ENCODE measurements at regions not wholly inside any gene's neighbourhood (a gene's known extent, or its start where the extent isn't known, plus 50 kb on each side); places are given as distances from the start of the nearest gene placed in this dataset.

GRCh38 chr10:3911713-3912442, 126.9 kb upstream of the KLF6 start:
- ChIA-PET POLR2A (interaction anchor here (1.0 kb wide), 1 partner anchor 8 kb away, joined by 3 read pairs; no protein-coding TSS in a partner anchor), CTCF (interaction anchor here (0.6 kb wide), 1 partner anchor 133 kb away, joined by 3 read pairs; no protein-coding TSS in a partner anchor)
- no peak for DNase-seq (ENCODE audit: low read depth, low spot score)
- peak; percentile 49; the same call in 1 of the 2 replicates for ATAC-seq
- Histone ChIP-seq H3K4me3 (ENCODE audit: low read depth in 2 of 2, low read length in 2 of 2) (no peak overlapping the region), H3K36me3 (ENCODE audit: control insufficient read depth, insufficient read depth, low read length) (no peaks in the 10 kb centered on the region), H3K27ac (ENCODE audit: low read length) (peak overlapping the region; percentile 99), H3K27me3 (ENCODE audit: control insufficient read depth, insufficient read depth, low read length) (no peaks in the 10 kb centered on the region), H3K9me3 (ENCODE audit: control insufficient read depth, insufficient read depth, low read depth, low read length) (no peaks in the 10 kb centered on the region; the same call in 1 of the 2 replicates), H3K4me1 (ENCODE audit: control insufficient read depth, insufficient read depth, low read length) (peaks cover 21% of the 10 kb centered on the region)
- no TSS peak for BruUV-seq (replicated peaks)
- intact Hi-C loops (cut with micrococcal nuclease; ENCODE audit: unreplicated experiment): no loop called here
- in situ Hi-C loops (cut with HindIII; ENCODE audit: low pct_unique_long_range_greater_than_20kb, low sequenced_read_pairs): no loop called here
- no peak for TF ChIP-seq CTCF (IDR thresholded peaks at IDR 0.05)
- no peak for TF ChIP-seq TCF7L2 (IDR thresholded peaks at IDR 0.05; ENCODE audit: low read depth, low read length)
- no peak for TF ChIP-seq POLR2AphosphoS5 (IDR thresholded peaks at IDR 0.05; ENCODE audit: low read depth, low read length)
- no peak for TF ChIP-seq REST (IDR thresholded peaks at IDR 0.05; ENCODE audit: insufficient read depth in 1 of 2, low read depth in 2 of 2, low read length in 1 of 2)
- no peak for TF ChIP-seq SIN3A (IDR thresholded peaks at IDR 0.05; ENCODE audit: borderline replicate concordance, insufficient read depth, low read depth, low read length)

- BruUV-seq (replicated peaks): no TSS peak
- ATAC-seq: no peak
- in situ Hi-C loops (cut with HindIII; ENCODE audit: low pct_unique_long_range_greater_than_20kb, low sequenced_read_pairs): no loop called here
Observed at GRCh38 chr10:3911241-3911640, 126.2 kb upstream of the KLF6 start.

More at GRCh38 chr10:3911241-3911640, 126.2 kb upstream of the KLF6 start:
- Histone ChIP-seq H3K27me3 (ENCODE audit: control insufficient read depth, insufficient read depth, low read length) (no peaks in the 10 kb centered on the region), H3K4me3 (ENCODE audit: low read depth in 2 of 2, low read length in 2 of 2) (no peak overlapping the region), H3K9me3 (ENCODE audit: control insufficient read depth, insufficient read depth, low read depth, low read length) (no peaks in the 10 kb centered on the region; the same call in 1 of the 2 replicates), H3K4me1 (ENCODE audit: control insufficient read depth, insufficient read depth, low read length) (peaks cover 27% of the 10 kb centered on the region), H3K27ac (ENCODE audit: low read length) (peak overlapping the region; percentile 99), H3K36me3 (ENCODE audit: control insufficient read depth, insufficient read depth, low read length) (no peaks in the 10 kb centered on the region)
- no peak for DNase-seq (ENCODE audit: low read depth, low spot score)
- ChIA-PET POLR2A (interaction anchor here (1.0 kb wide), 1 partner anchor 9 kb away, joined by 3 read pairs; no protein-coding TSS in a partner anchor), CTCF (no interaction called here)
- intact Hi-C loops (cut with micrococcal nuclease; ENCODE audit: unreplicated experiment): no loop called here
- TF ChIP-seq CTCF (IDR thresholded peaks at IDR 0.05): no peak
- no peak for TF ChIP-seq POLR2AphosphoS5 (IDR thresholded peaks at IDR 0.05; ENCODE audit: low read depth, low read length)
- no peak for TF ChIP-seq TCF7L2 (IDR thresholded peaks at IDR 0.05; ENCODE audit: low read depth, low read length)

All from Panc1 (cell line).